Hepatocyte (in vitro differentiated cells): ENCODE measurements at regions not wholly inside any gene's neighbourhood (a gene's known extent, or its start where the extent isn't known, plus 50 kb on each side); places are given as distances from the start of the nearest gene placed in this dataset.

Source experiments
- CTCF ChIP-seq: fragments of 200-600 bp; sonication (generic); IDR thresholded peaks from 2 replicates; pipeline ENCODE4 v1.5.1; 2016; ENCODE audit warnings: antibody characterized with exemption, mild to moderate bottlenecking; ENCODE audit not compliant: poor library complexity
- EZH2phosphoT487 ChIP-seq: fragments of 200-600 bp; sonication (generic); IDR thresholded peaks from one replicate; pipeline ENCODE4 v1.6.1; 2018; ENCODE audit warnings: antibody characterized with exemption, mild to moderate bottlenecking, low read depth, moderate library complexity; ENCODE audit not compliant: unreplicated experiment, severe bottlenecking

DNA sequence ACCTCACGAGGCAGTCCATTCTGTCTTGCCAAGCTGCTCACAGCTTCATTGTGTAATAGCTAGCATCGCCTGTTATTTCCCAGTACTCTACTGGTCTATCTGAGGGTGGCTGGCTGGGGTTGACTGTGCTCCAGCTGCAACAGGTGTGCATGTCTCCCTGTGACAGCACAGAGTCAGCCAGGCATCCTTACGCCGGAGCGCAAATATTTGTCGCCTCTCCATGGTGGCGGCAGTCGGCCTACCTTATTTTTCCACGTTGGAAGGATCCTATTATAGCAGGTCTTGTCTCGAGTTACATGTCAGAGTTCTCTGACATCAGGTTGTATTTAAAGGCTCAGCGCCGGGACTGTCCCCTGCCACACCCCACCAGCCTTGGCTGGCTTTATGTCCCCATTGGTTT is 307.1 kb downstream of the TLE3 start:
- TF ChIP-seq CTCF (no peak), EZH2phosphoT487 (no peak)
